Suprapubic skin (tissue), 4 donors: ENCODE measurements at regions not wholly inside any gene's neighbourhood (a gene's known extent, or its start where the extent isn't known, plus 50 kb on each side); places are given as distances from the start of the nearest gene placed in this dataset.

Experiments
- DNase-seq, 2 donors: peaks; one replicate each; pipeline ENCODE4 v3.0.0-alpha.2; 2019; ENCODE audit warnings: low spot score in 2 of 2
- H3K27ac ChIP-seq: fragments of 200-600 bp; sonication (generic); one replicate; pipeline ENCODE4 v1.5.1; 2019
- H3K27me3 ChIP-seq: fragments of 200-600 bp; sonication (generic); one replicate; pipeline ENCODE4 v1.5.1; 2019
- H3K36me3 ChIP-seq: fragments of 200-600 bp; sonication (generic); one replicate; pipeline ENCODE4 v1.5.1; 2019
- H3K4me1 ChIP-seq: fragments of 200-600 bp; sonication (generic); one replicate; pipeline ENCODE4 v1.5.1; 2019
- H3K4me3 ChIP-seq: fragments of 200-600 bp; sonication (generic); one replicate; pipeline ENCODE4 v1.5.1; 2019; ENCODE audit warnings: mild to moderate bottlenecking
- H3K9me3 ChIP-seq: fragments of 200-600 bp; sonication (generic); one replicate; pipeline ENCODE4 v1.5.1; 2019
- EP300 ChIP-seq: sonication (generic); formaldehyde crosslinking; IDR thresholded peaks from one replicate; pipeline ENCODE4 v1.6.1; 2017; ENCODE audit warnings: antibody characterized with exemption
- POLR2A ChIP-seq, 2 donors: fragments of 450-650 bp; IDR thresholded peaks; one replicate each; pipeline ENCODE4 v1.6.1; 2017; ENCODE audit warnings: antibody characterized with exemption in 2 of 2, mild to moderate bottlenecking in 2 of 2, moderate library complexity in 2 of 2
- POLR2AphosphoS5 ChIP-seq, 3 donors: sonication (generic); formaldehyde crosslinking; IDR thresholded peaks; one replicate each; pipeline ENCODE4 v1.6.1; 2017; ENCODE audit warnings: antibody characterized with exemption in 3 of 3
- WGBS: methylation state at CpG from one replicate; pipeline ENCODE4 v1.1.5; 2018; 5-methylcytosine and 5-hydroxymethylcytosine counted together
- TF ChIP-seq, protein P1 (sequence below), 2 donors: fragments of 200-600 bp in 1 of 2; fragments of 450-650 bp in 1 of 2; sonication (generic) in 1 of 2; IDR thresholded peaks; one replicate each; pipeline ENCODE4 v1.5.1; 2016 to 2019; ENCODE audit warnings: antibody characterized with exemption in 2 of 2, mild to moderate bottlenecking in 1 of 2, moderate library complexity in 1 of 2

DNA sequence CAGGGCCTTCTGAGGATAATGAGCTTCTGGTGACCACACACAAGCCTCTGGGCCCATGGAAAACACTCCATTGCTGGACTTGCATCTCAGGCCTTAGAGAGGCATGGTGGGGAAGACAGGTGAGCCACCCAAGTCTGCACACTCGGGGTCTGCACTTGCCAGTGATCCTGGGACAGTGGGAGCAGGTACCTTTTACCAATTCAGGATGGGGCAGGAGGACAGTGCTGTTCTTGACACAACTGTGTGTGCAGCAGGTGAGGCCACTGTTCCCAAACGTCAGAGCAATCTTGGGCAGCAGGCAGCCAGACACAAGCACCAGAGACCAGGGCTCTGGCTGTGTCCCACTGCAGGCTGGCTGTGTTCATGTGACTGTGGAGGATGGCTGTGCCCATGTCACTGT is 221.3 kb downstream of the ERMARD start:
- TF ChIP-seq POLR2AphosphoS5 (IDR thresholded peaks at IDR 0.05): no peak
- TF ChIP-seq EP300: no peak
- TF ChIP-seq, protein P1, sequence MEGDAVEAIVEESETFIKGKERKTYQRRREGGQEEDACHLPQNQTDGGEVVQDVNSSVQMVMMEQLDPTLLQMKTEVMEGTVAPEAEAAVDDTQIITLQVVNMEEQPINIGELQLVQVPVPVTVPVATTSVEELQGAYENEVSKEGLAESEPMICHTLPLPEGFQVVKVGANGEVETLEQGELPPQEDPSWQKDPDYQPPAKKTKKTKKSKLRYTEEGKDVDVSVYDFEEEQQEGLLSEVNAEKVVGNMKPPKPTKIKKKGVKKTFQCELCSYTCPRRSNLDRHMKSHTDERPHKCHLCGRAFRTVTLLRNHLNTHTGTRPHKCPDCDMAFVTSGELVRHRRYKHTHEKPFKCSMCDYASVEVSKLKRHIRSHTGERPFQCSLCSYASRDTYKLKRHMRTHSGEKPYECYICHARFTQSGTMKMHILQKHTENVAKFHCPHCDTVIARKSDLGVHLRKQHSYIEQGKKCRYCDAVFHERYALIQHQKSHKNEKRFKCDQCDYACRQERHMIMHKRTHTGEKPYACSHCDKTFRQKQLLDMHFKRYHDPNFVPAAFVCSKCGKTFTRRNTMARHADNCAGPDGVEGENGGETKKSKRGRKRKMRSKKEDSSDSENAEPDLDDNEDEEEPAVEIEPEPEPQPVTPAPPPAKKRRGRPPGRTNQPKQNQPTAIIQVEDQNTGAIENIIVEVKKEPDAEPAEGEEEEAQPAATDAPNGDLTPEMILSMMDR (IDR thresholded peaks at IDR 0.05): no peak
- TF ChIP-seq POLR2A (IDR thresholded peaks at IDR 0.05): no peak
- Histone ChIP-seq H3K9me3 (no peaks in the 10 kb centered on the region), H3K27me3 (peaks cover 20% of the 10 kb centered on the region), H3K27ac (no peak overlapping the region), H3K4me3 (no peak overlapping the region), H3K4me1 (peaks cover 13% of the 10 kb centered on the region), H3K36me3 (no peaks in the 10 kb centered on the region)
- peak; percentile 34 to 37 for DNase-seq
- WGBS: 70% methylated on average over 1 of the region's 2 CpGs

DNA sequence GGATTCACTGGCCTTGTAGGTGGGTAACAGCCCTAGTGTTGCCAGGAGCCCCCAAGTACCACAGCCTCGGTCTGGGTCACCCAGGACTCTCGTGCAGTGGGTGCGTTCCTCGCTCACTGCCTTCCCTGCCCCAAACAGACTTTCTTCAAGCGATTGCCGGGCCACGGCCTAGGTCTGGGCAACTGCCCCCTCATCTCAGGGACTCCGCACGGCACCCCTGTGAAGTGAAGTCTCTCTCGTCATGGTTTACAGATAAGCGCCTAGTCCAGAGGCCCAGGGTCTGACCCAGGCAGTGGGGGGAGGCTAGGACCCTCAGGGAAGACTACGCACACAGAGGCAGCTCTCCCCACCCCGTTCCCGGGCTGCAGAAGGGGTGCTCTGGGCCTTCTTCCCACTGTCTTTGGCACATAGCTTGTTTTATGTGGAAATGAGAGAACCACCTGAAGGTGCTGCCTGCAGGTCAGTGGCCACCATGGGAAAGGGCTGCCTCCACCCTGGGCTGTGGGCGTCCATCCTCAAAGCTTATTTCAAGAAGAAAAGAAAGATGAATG is 220.8 kb downstream of the ERMARD start:
- DNase-seq: peak; percentile 34 to 60
- TF ChIP-seq POLR2AphosphoS5 (IDR thresholded peaks at IDR 0.05) (no peak), EP300 (no peak), POLR2A (IDR thresholded peaks at IDR 0.05) (no peak)
- TF ChIP-seq, protein P1 (IDR thresholded peaks at IDR 0.05): no peak
- WGBS: 94% methylated on average over 11 of the region's 15 CpGs

DNA sequence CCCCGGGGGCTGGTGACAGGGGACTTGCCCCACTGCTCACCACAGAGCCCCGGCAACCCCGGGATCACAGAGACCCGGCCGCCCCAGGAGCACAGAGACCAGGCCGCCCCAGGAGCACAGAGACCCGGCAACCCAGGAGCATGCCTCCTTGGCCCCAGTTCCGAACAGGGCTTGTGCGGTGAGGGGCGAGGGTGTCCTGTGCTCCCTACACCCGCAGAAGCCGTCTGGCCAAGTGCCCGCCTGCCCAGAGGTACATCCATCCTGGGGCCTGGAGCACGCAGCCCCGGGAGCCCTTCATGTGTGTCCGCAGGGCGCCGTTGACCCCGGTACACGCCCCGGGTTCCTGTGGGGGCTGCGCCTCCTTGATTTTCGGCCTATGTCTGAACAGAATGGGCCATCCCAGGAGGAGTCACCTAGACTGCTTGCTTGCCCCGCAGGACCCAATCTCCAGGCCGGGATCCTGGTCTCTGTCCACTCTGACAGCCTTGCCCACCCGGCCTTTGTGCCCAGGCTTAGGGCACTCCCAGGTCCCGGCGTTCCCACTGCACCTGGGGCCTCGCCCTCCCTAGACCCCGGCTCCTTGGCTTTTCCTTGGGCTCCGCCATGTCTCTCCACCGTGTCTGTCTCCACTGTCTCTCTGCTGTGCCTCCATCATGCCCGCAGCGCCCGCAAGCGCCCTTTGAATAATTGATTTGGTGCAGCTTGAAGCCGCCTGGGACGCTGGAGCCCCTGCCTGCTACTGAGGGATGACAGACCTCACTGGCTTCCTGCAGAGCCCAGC is 219.8 kb downstream of the ERMARD start:
- WGBS: 99% methylated on average over 19 of the region's 38 CpGs
- Histone ChIP-seq H3K9me3 (no peaks in the 10 kb centered on the region), H3K4me1 (peaks cover 6% of the 10 kb centered on the region), H3K27ac (no peak overlapping the region), H3K4me3 (no peak overlapping the region), H3K27me3 (peaks cover 8% of the 10 kb centered on the region), H3K36me3 (no peaks in the 10 kb centered on the region)
- DNase-seq: peak; percentile 52 to 74
- TF ChIP-seq POLR2AphosphoS5 (IDR thresholded peaks at IDR 0.05) (no peak), EP300 (no peak), POLR2A (IDR thresholded peaks at IDR 0.05) (no peak)

More for the DNA sequence above, 220.8 kb downstream of the ERMARD start:
- Histone ChIP-seq H3K27ac (no peak overlapping the region), H3K4me1 (peaks cover 13% of the 10 kb centered on the region), H3K27me3 (peaks cover 15% of the 10 kb centered on the region), H3K4me3 (no peak overlapping the region), H3K36me3 (no peaks in the 10 kb centered on the region), H3K9me3 (no peaks in the 10 kb centered on the region)

DNA sequence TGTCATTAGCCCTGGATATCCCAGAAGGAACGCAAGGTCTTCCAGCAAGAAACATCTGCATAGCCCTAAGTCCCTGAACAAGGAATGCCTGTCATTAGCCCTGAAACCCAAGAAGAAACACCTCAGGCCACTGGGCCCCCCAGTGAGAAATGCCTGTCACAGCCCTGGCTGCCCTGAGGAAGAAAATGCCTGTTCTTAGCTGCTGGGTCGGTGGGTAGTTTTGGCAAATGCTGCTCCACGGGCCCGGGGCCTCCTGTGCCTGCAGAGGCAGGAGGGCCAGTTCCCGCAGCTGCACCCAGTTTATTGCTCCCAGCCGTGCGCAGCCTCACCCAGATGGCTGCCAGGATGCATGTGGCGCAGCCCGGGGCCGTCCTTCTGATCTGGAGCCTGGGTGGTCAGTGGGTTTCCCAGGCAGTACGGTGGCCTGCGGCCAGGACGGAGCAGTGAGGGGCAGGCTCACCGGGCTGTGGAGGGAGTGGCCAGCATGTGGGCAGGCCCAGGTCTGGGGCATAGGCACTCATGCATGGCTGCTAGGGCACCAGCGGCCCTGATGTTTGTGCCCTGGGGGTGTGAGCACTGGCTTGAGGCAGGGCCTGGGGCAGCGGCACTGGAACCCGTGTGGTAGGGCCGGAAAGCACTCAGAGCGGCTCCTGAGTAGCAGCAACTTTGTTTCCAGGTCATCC is 219.0 kb downstream of the ERMARD start:
- peak; percentile 33 to 72 for DNase-seq
- Histone ChIP-seq H3K9me3 (no peaks in the 10 kb centered on the region), H3K27ac (no peak overlapping the region), H3K4me1 (no peaks in the 10 kb centered on the region), H3K36me3 (no peaks in the 10 kb centered on the region), H3K4me3 (no peak overlapping the region), H3K27me3 (peaks cover 3% of the 10 kb centered on the region)
- TF ChIP-seq EP300 (no peak), POLR2AphosphoS5 (IDR thresholded peaks at IDR 0.05) (no peak), POLR2A (IDR thresholded peaks at IDR 0.05) (no peak)
- TF ChIP-seq, protein P1 (IDR thresholded peaks at IDR 0.05): no peak
- WGBS: 85% methylated on average over 8 of the region's 19 CpGs

DNA sequence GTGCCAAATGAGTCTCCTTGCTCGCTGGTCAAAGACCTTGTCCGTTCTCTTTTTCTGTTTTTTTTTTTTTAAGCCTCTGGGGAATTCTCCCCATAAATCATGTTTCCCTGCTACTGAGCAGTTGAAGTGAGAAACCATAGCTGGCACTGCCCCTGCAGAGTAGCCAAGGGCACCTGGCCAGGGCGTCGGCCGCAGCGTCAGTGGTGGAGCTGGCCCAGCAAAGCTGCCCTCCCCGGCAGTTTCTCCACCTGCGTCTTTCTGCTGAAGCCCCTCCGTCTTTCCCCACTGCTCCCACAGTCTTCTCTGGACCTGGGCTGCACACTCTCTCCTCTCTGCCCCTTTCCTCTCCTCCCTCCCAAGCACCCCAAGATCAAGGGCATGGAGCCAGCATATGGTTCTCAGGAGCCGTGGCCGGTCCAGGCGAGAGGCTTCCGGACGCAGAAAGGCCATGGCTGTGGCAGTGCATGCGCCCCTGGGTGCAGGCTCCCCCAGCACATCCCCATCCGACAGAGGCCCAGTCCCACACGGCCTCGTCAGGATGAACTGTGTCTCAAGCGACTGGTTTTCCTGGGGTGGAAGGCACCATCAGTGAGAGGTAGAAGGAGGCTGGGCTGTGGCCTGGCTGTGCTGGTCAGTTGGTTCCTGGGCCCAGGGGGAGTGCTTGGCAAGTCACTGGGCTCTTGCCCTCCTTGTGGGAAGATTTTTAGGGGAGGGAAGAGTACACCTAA is 218.1 kb downstream of the ERMARD start:
- WGBS: 79% methylated on average over 15 of the region's 19 CpGs
- peaks cover 3% of the 10 kb centered on the region for H3K27me3 ChIP-seq
- H3K4me3 ChIP-seq: no peak overlapping the region
- no peaks in the 10 kb centered on the region for H3K4me1 ChIP-seq
- no peak overlapping the region for H3K27ac ChIP-seq
- TF ChIP-seq POLR2A (IDR thresholded peaks at IDR 0.05) (no peak), POLR2AphosphoS5 (IDR thresholded peaks at IDR 0.05) (no peak), EP300 (no peak)
- TF ChIP-seq, protein P1 (IDR thresholded peaks at IDR 0.05): no peak
- H3K9me3 ChIP-seq: no peaks in the 10 kb centered on the region
- peak; percentile 35 to 49 for DNase-seq
- no peaks in the 10 kb centered on the region for H3K36me3 ChIP-seq
